HepG2 (cell line): ENCODE measurements at regions not wholly inside any gene's neighbourhood (a gene's known extent, or its start where the extent isn't known, plus 50 kb on each side); places are given as distances from the start of the nearest gene placed in this dataset.
A peak's percentile ranks its signal among the peaks of the same experiment; 100 is the strongest.

Source experiments
- ATAC-seq: fragments of 200-7000 bp; cut with Tn5 transposase; 3 replicates; pipeline ENCODE4 v1.9.1; 2020; ENCODE audit warnings: mild to moderate bottlenecking, moderate library complexity
- BruUV-seq: library from RNA; stranded (reverse); fragments of 400-500 nt; replicated peaks from 2 replicates; lab custom pipeline; 2021; lab: Mats Ljungman, UMichigan
- CTCF ChIA-PET: fragments of 300-600 bp; formaldehyde crosslinking; extraction: SDS; loops from one replicate; lab custom pipeline; 2021; ENCODE audit warnings: low total read pairs, inconsistent platforms, low intra/inter-chr PET ratio; lab: Yijun Ruan, JAX
- POLR2A ChIA-PET: fragments of 350-600 bp; sonication (Branson Sonifier 250); formaldehyde crosslinking; loops from one replicate; lab custom pipeline; 2020; ENCODE audit warnings: antibody characterized with exemption, inconsistent platforms; lab: Yijun Ruan, JAX
- DNase-seq: peaks from one replicate; pipeline ENCODE4 v3.0.0-alpha.2; 2015; ENCODE audit warnings: low spot score
- FAIRE-seq: peaks from 3 replicates; lab custom pipeline; 2011; peaks lifted over from hg19 to GRCh38; lab: Jason Lieb, UNC
- H2AFZ ChIP-seq: one replicate; pipeline ENCODE4 v1.6.1; 2011; ENCODE audit warnings: low read length, inconsistent platforms
- H3K27ac ChIP-seq: fragments of 300-600 bp; 3 replicates; pipeline ENCODE4 v1.8.0; 2011; ENCODE audit warnings: mixed run types, mild to moderate bottlenecking, mixed read lengths, low read length, inconsistent platforms; ENCODE audit not compliant: insufficient read depth; ENCODE audit errors: extremely low read length
- H3K27me3 ChIP-seq, 2 experiments: fragments of 200-600 bp in 1 of 2; 2 replicates in 1 of 2; 3 replicates in 1 of 2; pipeline versions ENCODE4 v1.6.0 to v1.8.0; 2011; ENCODE audit warnings: low read length in 2 of 2, mild to moderate bottlenecking in 2 of 2, moderate library complexity in 2 of 2, inconsistent platforms in 1 of 2; ENCODE audit not compliant: insufficient read depth in 2 of 2, control insufficient read depth in 1 of 2
- H3K36me3 ChIP-seq, 2 experiments: fragments of 200-600 bp in 1 of 2; replicated peaks in 1 of 2; 2 replicates in 1 of 2; 3 replicates in 1 of 2; pipeline versions ENCODE4 v1.5.1 to v1.8.0; 2011; ENCODE audit warnings: low read length in 2 of 2, inconsistent platforms in 1 of 2; ENCODE audit not compliant: insufficient read depth in 2 of 2, control insufficient read depth in 1 of 2
- H3K4me1 ChIP-seq: 2 replicates; pipeline ENCODE4 v1.5.1; 2012; ENCODE audit warnings: low read length, inconsistent platforms; ENCODE audit not compliant: insufficient read depth
- H3K4me2 ChIP-seq: 2 replicates; pipeline ENCODE4 v1.6.0; 2011; ENCODE audit warnings: low read depth, low read length, inconsistent platforms
- H3K4me3 ChIP-seq, 3 experiments: fragments of 200-600 bp in 1 of 3; sonication (generic), shearing (Covaris generic) in 1 of 3; replicated peaks in 1 of 3; 2 replicates each; pipeline ENCODE4 v1.5.1; 2011 to 2016; ENCODE audit warnings: low read length in 3 of 3, inconsistent platforms in 2 of 3, low read depth in 2 of 3, mild to moderate bottlenecking in 2 of 3, control low read depth in 1 of 3, mixed read lengths in 1 of 3; ENCODE audit not compliant: insufficient read depth in 1 of 3
- H3K79me2 ChIP-seq: one replicate; pipeline ENCODE4 v1.6.1; 2011; ENCODE audit warnings: low read length, inconsistent platforms; ENCODE audit not compliant: insufficient read depth
- H3K9ac ChIP-seq: 2 replicates; pipeline ENCODE4 v1.6.0; 2011; ENCODE audit warnings: mild to moderate bottlenecking, low read depth, low read length, inconsistent platforms; ENCODE audit not compliant: insufficient read depth
- H3K9me3 ChIP-seq: 2 replicates; pipeline ENCODE4 v1.5.1; 2012; ENCODE audit warnings: mild to moderate bottlenecking, low read length
- H4K20me1 ChIP-seq: 2 replicates; pipeline ENCODE4 v1.6.0; 2011; ENCODE audit warnings: inconsistent platforms, mild to moderate bottlenecking, low read length, moderate library complexity; ENCODE audit not compliant: insufficient read depth
- FOSL2 ChIP-seq: sonication (generic); formaldehyde crosslinking; IDR thresholded peaks from 2 replicates; pipeline ENCODE4 v1.4.0; 2020; ENCODE audit warnings: missing genetic modification reagents
- FOXP1 ChIP-seq, 2 experiments: fragments of 450-650 bp in 1 of 2; IDR thresholded peaks; 2 replicates each; pipeline ENCODE4 v1.6.1; 2017 to 2018; ENCODE audit warnings: antibody characterized with exemption in 1 of 2
- GABPA ChIP-seq, 2 experiments: IDR thresholded peaks; 2 replicates each; pipeline ENCODE4 v1.6.1; 2011 to 2016; ENCODE audit warnings: low read depth in 2 of 2, low read length in 1 of 2, missing biosample characterization in 1 of 2, missing genetic modification characterization in 1 of 2
- POGZ ChIP-seq: sonication (generic); formaldehyde crosslinking; IDR thresholded peaks from 2 replicates; pipeline ENCODE4 v1.4.0; 2020; ENCODE audit warnings: mild to moderate bottlenecking, missing genetic modification reagents
- SALL1 ChIP-seq: sonication (generic); formaldehyde crosslinking; IDR thresholded peaks from 2 replicates; pipeline ENCODE4 v1.8.0; 2022; ENCODE audit warnings: mild to moderate bottlenecking, missing genetic modification reagents
- SAP130 ChIP-seq: IDR thresholded peaks from 2 replicates; pipeline ENCODE4 v1.6.1; 2016; ENCODE audit warnings: low read depth
- SOX6 ChIP-seq, 2 experiments: fragments of 450-650 bp in 1 of 2; sonication (generic) in 1 of 2; formaldehyde crosslinking in 1 of 2; IDR thresholded peaks; 2 replicates each; pipeline versions ENCODE4 v1.4.0 to v1.6.1; 2017 to 2020; ENCODE audit warnings: antibody characterized with exemption in 1 of 2, mild to moderate bottlenecking in 1 of 2, missing genetic modification reagents in 1 of 2
- SP2 ChIP-seq: sonication (generic); formaldehyde crosslinking; IDR thresholded peaks from 2 replicates; pipeline ENCODE4 v1.5.1; 2020; ENCODE audit warnings: mild to moderate bottlenecking, missing genetic modification reagents
- SRY ChIP-seq: sonication (generic); formaldehyde crosslinking; IDR thresholded peaks from 2 replicates; pipeline ENCODE4 v1.8.0; 2022; ENCODE audit warnings: mild to moderate bottlenecking, missing genetic modification reagents
- TFE3 ChIP-seq: IDR thresholded peaks from 2 replicates; pipeline ENCODE4 v1.6.1; 2016
- ZFAT ChIP-seq: sonication (generic); formaldehyde crosslinking; conservative IDR thresholded peaks from 2 replicates; pipeline ENCODE4 v1.8.1; 2023; ENCODE audit warnings: missing genetic modification reagents, inconsistent platforms
- ZNF230 ChIP-seq: sonication (generic); formaldehyde crosslinking; IDR thresholded peaks from 2 replicates; pipeline ENCODE4 v1.4.0; 2020; ENCODE audit warnings: mild to moderate bottlenecking, missing genetic modification reagents
- WGBS: methylation state at CpG from one replicate; pipeline ENCODE4 v1.1.6; 2017; ENCODE audit warnings: low lambda C conversion rate; 5-methylcytosine and 5-hydroxymethylcytosine counted together
- in situ Hi-C: cut with HindIII; loops from 2 replicates; pipeline ENCODE4 v1.10.0; 2017; ENCODE audit warnings: low pct_unique_long_range_greater_than_20kb; ENCODE audit not compliant: extremely low pct_ligation_motif_present
- intact Hi-C: fragments of 100-400 bp; cut with micrococcal nuclease; formaldehyde crosslinking; loops from one replicate; pipeline ENCODE4 v1.10.0; 2022; ENCODE audit not compliant: unreplicated experiment
- TF ChIP-seq, protein P1 (sequence below): sonication (generic); formaldehyde crosslinking; IDR thresholded peaks from 2 replicates; pipeline ENCODE4 v1.9.0; 2022; ENCODE audit warnings: missing genetic modification reagents, mild to moderate bottlenecking, borderline replicate concordance

GRCh38 chr7:25847336-25848070 lies 304.5 kb upstream of the NFE2L3 start:
- WGBS, result 53% methylated on average over 4 of the region's 6 CpGs
- intact Hi-C loops, result no loop called here
- FAIRE-seq (no peak), DNase-seq (no peak), ATAC-seq (no peak)
- Histone ChIP-seq H4K20me1 (no peaks in the 10 kb centered on the region), H3K36me3 (no peaks in the 10 kb centered on the region), H3K4me1 (peaks cover 42% of the 10 kb centered on the region), H2AFZ (no peak overlapping the region), H3K79me2 (no peaks in the 10 kb centered on the region), H3K9ac (no peak overlapping the region), H3K27me3 (peaks cover 0 to 41% of the 10 kb centered on the region in 2 experiments; a peak in 4 of 5 replicates), H3K27ac (no peak overlapping the region), H3K4me3 (no peak overlapping the region), H3K4me2 (no peak overlapping the region), H3K9me3 (no peaks in the 10 kb centered on the region)
- TF ChIP-seq GABPA (IDR thresholded peaks at IDR 0.05; ENCODE audit: low read depth, low read length), result no peak
- no peak for TF ChIP-seq GABPA (CRISPR knock-in tag; IDR thresholded peaks at IDR 0.05; ENCODE audit: low read depth)
- no peak for TF ChIP-seq ZFAT (CRISPR knock-in tag)
- ChIA-PET POLR2A (no interaction called here), CTCF (no interaction called here)
- in situ Hi-C loops, result no loop called here
- no TSS peak for BruUV-seq

- Histone ChIP-seq H3K27me3 (peaks cover 2 to 58% of the 10 kb centered on the region in 2 experiments), H3K4me3 (no peak overlapping the region), H2AFZ (no peak overlapping the region), H3K36me3 (no peaks in the 10 kb centered on the region), H3K27ac (no peak overlapping the region), H3K4me2 (no peak overlapping the region), H3K79me2 (no peaks in the 10 kb centered on the region), H4K20me1 (no peaks in the 10 kb centered on the region), H3K9ac (no peak overlapping the region), H3K4me1 (peaks cover 42% of the 10 kb centered on the region), H3K9me3 (no peaks in the 10 kb centered on the region)
- POLR2A ChIA-PET, result no interaction called here
- ATAC-seq, result peak; percentile 43; the same call in 2 of the 3 replicates
- BruUV-seq, result no TSS peak
- no peak for FAIRE-seq
- intact Hi-C loops, result loop anchor here (2.0 kb wide), 1 partner anchor 281 kb away; no protein-coding TSS in a partner anchor
- peak; percentile 48 for DNase-seq
- in situ Hi-C loops, result loop anchor here (5.0 to 10.0 kb wide), 4 partner anchors 135 to 592 kb away; no protein-coding TSS in a partner anchor
- WGBS, result 3% methylated on average over 9 of the region's 9 CpGs
- CTCF ChIA-PET, result interaction anchor here (1.3 kb wide), 1 partner anchor 10 kb away, joined by 3 read pairs; no protein-coding TSS in a partner anchor
- TF ChIP-seq FOSL2 (CRISPR knock-in tag), result peak; percentile 65
- TF ChIP-seq SALL1 (CRISPR knock-in tag), result 0 out of 2 replicates have a peak, but pooled peaks have one; percentile 40
- no peak for TF ChIP-seq SP2 (CRISPR knock-in tag)
- TF ChIP-seq SRY (CRISPR knock-in tag), result no peak
- no peak for TF ChIP-seq ZNF230 (CRISPR knock-in tag)
- TF ChIP-seq SOX6 (IDR thresholded peaks at IDR 0.05), result no peak
- no peak for TF ChIP-seq SOX6 (CRISPR knock-in tag; IDR thresholded peaks at IDR 0.05)
- TF ChIP-seq FOXP1 (IDR thresholded peaks at IDR 0.05), result no peak
- TF ChIP-seq FOXP1 (CRISPR knock-in tag; IDR thresholded peaks at IDR 0.05), result peak; percentile 40; the same call in 1 of the 2 replicates
- no peak for TF ChIP-seq SAP130 (CRISPR knock-in tag)
- TF ChIP-seq, protein P1, sequence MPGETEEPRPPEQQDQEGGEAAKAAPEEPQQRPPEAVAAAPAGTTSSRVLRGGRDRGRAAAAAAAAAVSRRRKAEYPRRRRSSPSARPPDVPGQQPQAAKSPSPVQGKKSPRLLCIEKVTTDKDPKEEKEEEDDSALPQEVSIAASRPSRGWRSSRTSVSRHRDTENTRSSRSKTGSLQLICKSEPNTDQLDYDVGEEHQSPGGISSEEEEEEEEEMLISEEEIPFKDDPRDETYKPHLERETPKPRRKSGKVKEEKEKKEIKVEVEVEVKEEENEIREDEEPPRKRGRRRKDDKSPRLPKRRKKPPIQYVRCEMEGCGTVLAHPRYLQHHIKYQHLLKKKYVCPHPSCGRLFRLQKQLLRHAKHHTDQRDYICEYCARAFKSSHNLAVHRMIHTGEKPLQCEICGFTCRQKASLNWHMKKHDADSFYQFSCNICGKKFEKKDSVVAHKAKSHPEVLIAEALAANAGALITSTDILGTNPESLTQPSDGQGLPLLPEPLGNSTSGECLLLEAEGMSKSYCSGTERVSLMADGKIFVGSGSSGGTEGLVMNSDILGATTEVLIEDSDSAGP (CRISPR knock-in tag), result no peak
- 0 out of 2 replicates have a peak, but pooled peaks have one; percentile 23 for TF ChIP-seq POGZ (CRISPR knock-in tag)
- TF ChIP-seq TFE3 (CRISPR knock-in tag), result peak; percentile 67
Measured at GRCh38 chr7:25849500-25850184, 302.4 kb upstream of the NFE2L3 start.
